ENCODE measurements at regions not wholly inside any gene's neighbourhood (a gene's known extent, or its start where the extent isn't known, plus 50 kb on each side); places are given as distances from the start of the nearest gene placed in this dataset.
A peak's percentile ranks its signal among the peaks of the same experiment; 100 is the strongest.

- peak; percentile 28 for TF ChIP-seq CTCF (IDR thresholded peaks at IDR 0.05; ENCODE audit: unreplicated experiment)
- Mint-ChIP-seq H3K27ac (peak overlapping the region; percentile 51), H3K27me3 (ENCODE audit: low read depth) (no peaks in the 10 kb centered on the region), H3K4me3 (no peak overlapping the region), H3K9me3 (no peaks in the 10 kb centered on the region), H3K36me3 (no peaks in the 10 kb centered on the region), H3K4me1 (peaks cover 51% of the 10 kb centered on the region)
- DNase-seq (ENCODE audit: low spot score in 2 of 2, unreplicated experiment in 2 of 2): no peak
Measured at GRCh38 chr12:46661110-46661845, 164.5 kb downstream of the SLC38A4 start.

GRCh38 chr12:46660719-46661109, 165.1 kb downstream of the SLC38A4 start:
- Mint-ChIP-seq H3K9me3 (no peaks in the 10 kb centered on the region), H3K27me3 (ENCODE audit: low read depth) (no peaks in the 10 kb centered on the region), H3K4me1 (peaks cover 51% of the 10 kb centered on the region), H3K36me3 (no peaks in the 10 kb centered on the region), H3K27ac (no peak overlapping the region), H3K4me3 (no peak overlapping the region)
- TF ChIP-seq CTCF (IDR thresholded peaks at IDR 0.05; ENCODE audit: unreplicated experiment): no peak
- no peak for DNase-seq (ENCODE audit: low spot score in 2 of 2, unreplicated experiment in 2 of 2)

- TF ChIP-seq CTCF (IDR thresholded peaks at IDR 0.05; ENCODE audit: unreplicated experiment): no peak
- H3K4me1 Mint-ChIP-seq: peaks cover 50% of the 10 kb centered on the region
- H3K36me3 Mint-ChIP-seq: no peaks in the 10 kb centered on the region
- no peaks in the 10 kb centered on the region for H3K9me3 Mint-ChIP-seq
- peak overlapping the region; percentile 69 for H3K27ac Mint-ChIP-seq
- H3K4me3 Mint-ChIP-seq: no peak overlapping the region
- no peaks in the 10 kb centered on the region for H3K27me3 Mint-ChIP-seq (ENCODE audit: low read depth)
- DNase-seq (ENCODE audit: low spot score in 2 of 2, unreplicated experiment in 2 of 2): no peak
Measured at GRCh38 chr12:46660276-46660675, 165.5 kb downstream of the SLC38A4 start.

GRCh38 chr12:46659824-46660223, 166.0 kb downstream of the SLC38A4 start:
- TF ChIP-seq CTCF (IDR thresholded peaks at IDR 0.05; ENCODE audit: unreplicated experiment): no peak
- Mint-ChIP-seq H3K4me1 (peaks cover 45% of the 10 kb centered on the region), H3K4me3 (no peak overlapping the region), H3K9me3 (no peaks in the 10 kb centered on the region), H3K27ac (peak overlapping the region; percentile 69), H3K36me3 (no peaks in the 10 kb centered on the region), H3K27me3 (ENCODE audit: low read depth) (no peaks in the 10 kb centered on the region)
- DNase-seq (ENCODE audit: low spot score in 2 of 2, unreplicated experiment in 2 of 2): no peak

- DNase-seq (ENCODE audit: low spot score in 2 of 2, unreplicated experiment in 2 of 2): no peak
- H3K9me3 Mint-ChIP-seq: no peaks in the 10 kb centered on the region
- H3K36me3 Mint-ChIP-seq: no peaks in the 10 kb centered on the region
- peaks cover 43% of the 10 kb centered on the region for H3K4me1 Mint-ChIP-seq
- no peak for TF ChIP-seq CTCF (IDR thresholded peaks at IDR 0.05; ENCODE audit: unreplicated experiment)
- no peaks in the 10 kb centered on the region for H3K27me3 Mint-ChIP-seq (ENCODE audit: low read depth)
- H3K4me3 Mint-ChIP-seq: no peak overlapping the region
- H3K27ac Mint-ChIP-seq: peak overlapping the region; percentile 37
Measured at GRCh38 chr12:46659032-46659650, 166.7 kb downstream of the SLC38A4 start.
